SK-N-SH (cell line): ENCODE measurements at regions not wholly inside any gene's neighbourhood (a gene's known extent, or its start where the extent isn't known, plus 50 kb on each side); places are given as distances from the start of the nearest gene placed in this dataset.

Experiments used
- CTCF ChIA-PET: fragments of 300-600, 350-600 bp; formaldehyde crosslinking; extraction: SDS; loops from one replicate; lab custom pipeline; 2021; lab: Yijun Ruan, JAX
- POLR2A ChIA-PET: fragments of 350-600 bp; sonication (Branson Sonifier 250); formaldehyde crosslinking; extraction: SDS; loops from one replicate; lab custom pipeline; 2020; ENCODE audit warnings: antibody characterized with exemption, inconsistent platforms; lab: Yijun Ruan, JAX
- DNase-seq: peaks from one replicate; pipeline ENCODE4 v3.0.0; 2012
- H2AFZ ChIP-seq: fragments of 200-600 bp; sonication (generic); 2 replicates; pipeline ENCODE4 v1.8.1; 2016; ENCODE audit warnings: antibody characterized with exemption, mild to moderate bottlenecking, low read depth
- H3F3A ChIP-seq: fragments of 200-600 bp; sonication (generic); replicated peaks from 2 replicates; pipeline ENCODE3; 2016; ENCODE audit warnings: antibody characterized with exemption, mild to moderate bottlenecking; ENCODE audit not compliant: insufficient read depth
- H3K27ac ChIP-seq, 2 experiments: fragments of 200-500 bp in 1 of 2; fragments of 200-600 bp in 1 of 2; sonication (Bioruptor generic) in 1 of 2; sonication (generic), shearing (Covaris generic) in 1 of 2; 2 replicates each; pipeline versions ENCODE4 v1.5.1 to v1.6.1; 2014 to 2016; ENCODE audit warnings: low read depth in 2 of 2, inconsistent platforms in 1 of 2, low read length in 1 of 2, mild to moderate bottlenecking in 1 of 2, mixed read lengths in 1 of 2
- H3K27me3 ChIP-seq: fragments of 200-600 bp; sonication (generic), shearing (Covaris generic); 2 replicates; pipeline ENCODE4 v1.6.1; 2016; ENCODE audit warnings: mixed run types; ENCODE audit not compliant: insufficient read depth
- H3K36me3 ChIP-seq, 2 experiments: fragments of 200-500 bp in 1 of 2; fragments of 200-600 bp in 1 of 2; sonication (Bioruptor generic) in 1 of 2; sonication (generic) in 1 of 2; replicated peaks in 1 of 2; 2 replicates each; pipeline versions ENCODE3 to v1.5.1; 2014 to 2016; ENCODE audit warnings: low read length in 1 of 2, mild to moderate bottlenecking in 1 of 2; ENCODE audit not compliant: insufficient read depth in 2 of 2, control insufficient read depth in 1 of 2
- H3K4me1 ChIP-seq, 2 experiments: fragments of 200-500 bp in 1 of 2; fragments of 200-600 bp in 1 of 2; sonication (Bioruptor generic) in 1 of 2; sonication (generic), shearing (Covaris generic) in 1 of 2; 2 replicates each; pipeline versions ENCODE4 v1.5.1 to v1.6.1; 2014 to 2016; ENCODE audit warnings: low read depth in 1 of 2, low read length in 1 of 2, mixed run types in 1 of 2; ENCODE audit not compliant: insufficient read depth in 2 of 2, control insufficient read depth in 1 of 2
- H3K4me2 ChIP-seq: fragments of 200-600 bp; sonication (generic), shearing (Covaris generic); 2 replicates; pipeline ENCODE4 v1.6.1; 2017; ENCODE audit warnings: mixed run types
- H3K4me3 ChIP-seq, 2 experiments: fragments of 200-500 bp in 1 of 2; fragments of 200-600 bp in 1 of 2; sonication (Bioruptor generic) in 1 of 2; sonication (generic), shearing (Covaris generic) in 1 of 2; 2 replicates each; pipeline versions ENCODE4 v1.5.1 to v1.8.1; 2014 to 2016; ENCODE audit warnings: low read depth in 2 of 2, inconsistent platforms in 1 of 2, low read length in 1 of 2, mild to moderate bottlenecking in 1 of 2, mixed read lengths in 1 of 2, moderate library complexity in 1 of 2
- H3K79me2 ChIP-seq: fragments of 200-600 bp; sonication (generic); 2 replicates; pipeline ENCODE4 v1.8.1; 2017; ENCODE audit warnings: mild to moderate bottlenecking; ENCODE audit not compliant: insufficient read depth
- H3K9ac ChIP-seq: fragments of 200-600 bp; sonication (generic); 2 replicates; pipeline ENCODE4 v1.6.1; 2017; ENCODE audit warnings: mixed run types
- H3K9me2 ChIP-seq: fragments of 200-600 bp; sonication (generic); 2 replicates; pipeline ENCODE4 v1.6.1; 2017; ENCODE audit warnings: mixed run types
- H3K9me3 ChIP-seq: fragments of 200-600 bp; sonication (generic); 2 replicates; pipeline ENCODE4 v1.6.1; 2017; ENCODE audit warnings: mixed run types, mild to moderate bottlenecking, moderate library complexity
- H4K20me1 ChIP-seq: fragments of 200-600 bp; sonication (generic); 2 replicates; pipeline ENCODE4 v1.6.1; 2017; ENCODE audit warnings: mild to moderate bottlenecking, mixed run types; ENCODE audit not compliant: insufficient read depth
- CTCF ChIP-seq: fragments of 200-600 bp; sonication (generic); IDR thresholded peaks from 2 replicates; pipeline ENCODE4 v1.6.1; 2017; ENCODE audit warnings: antibody characterized with exemption, mild to moderate bottlenecking, moderate library complexity
- ELF1 ChIP-seq: IDR thresholded peaks from 2 replicates; pipeline ENCODE4 v1.4.0; 2012
- EP300 ChIP-seq, 2 experiments: IDR thresholded peaks; 2 replicates each; pipeline versions ENCODE4 v1.4.0 to v1.6.1; 2012; ENCODE audit warnings: borderline replicate concordance in 1 of 2, low read depth in 1 of 2, low read length in 1 of 2
- EZH2phosphoT487 ChIP-seq: fragments of 200-600 bp; sonication (generic); IDR thresholded peaks from 2 replicates; pipeline ENCODE4 v1.6.1; 2017; ENCODE audit warnings: low read depth, mixed run types, mild to moderate bottlenecking, antibody characterized with exemption, moderate library complexity, borderline replicate concordance
- FOXJ3 ChIP-seq: sonication (generic); formaldehyde crosslinking; IDR thresholded peaks from 2 replicates; pipeline ENCODE4 v1.5.1; 2020; ENCODE audit warnings: mild to moderate bottlenecking, missing genetic modification reagents
- JUND ChIP-seq: IDR thresholded peaks from 2 replicates; pipeline ENCODE4 v1.4.0; 2012
- MAX ChIP-seq: IDR thresholded peaks from 2 replicates; pipeline ENCODE4 v1.4.0; 2012; ENCODE audit warnings: low read depth
- NFIC ChIP-seq: IDR thresholded peaks from 2 replicates; pipeline ENCODE4 v1.4.0; 2012; ENCODE audit warnings: borderline replicate concordance
- POLR2AphosphoS5 ChIP-seq: IDR thresholded peaks from 2 replicates; pipeline ENCODE4 v1.6.1; 2012; ENCODE audit warnings: low read depth, low read length
- RAD21 ChIP-seq: IDR thresholded peaks from 2 replicates; pipeline ENCODE4 v1.6.1; 2012; ENCODE audit warnings: mild to moderate bottlenecking, low read length
- RCOR1 ChIP-seq: fragments of 150-350 bp; IDR thresholded peaks from 2 replicates; pipeline ENCODE4 v1.6.1; 2017; ENCODE audit warnings: antibody characterized with exemption, low read length
- RFX5 ChIP-seq: IDR thresholded peaks from 2 replicates; pipeline ENCODE4 v1.6.1; 2012; ENCODE audit warnings: mild to moderate bottlenecking, improper control_type of control experiment, low read length
- SIN3A ChIP-seq: IDR thresholded peaks from 2 replicates; pipeline ENCODE4 v1.6.1; 2012; ENCODE audit warnings: low read depth, mild to moderate bottlenecking, low read length, moderate library complexity, borderline replicate concordance
- SMC3 ChIP-seq: IDR thresholded peaks from 2 replicates; pipeline ENCODE4 v1.6.1; 2012; ENCODE audit warnings: low read depth, low read length, improper control_type of control experiment
- TCF12 ChIP-seq: IDR thresholded peaks from 2 replicates; pipeline ENCODE4 v1.4.0; 2012
- ZBTB33 ChIP-seq: IDR thresholded peaks from 2 replicates; pipeline ENCODE4 v1.4.0; 2012; ENCODE audit warnings: low read depth, borderline replicate concordance
- whole genome bisulfite sequencing: methylation state at CpG from one replicate; pipeline ENCODE4 v1.1.6; 2017; ENCODE audit warnings: low lambda C conversion rate; 5-methylcytosine and 5-hydroxymethylcytosine counted together
- TF ChIP-seq, protein P1 (sequence below): IDR thresholded peaks from 2 replicates; pipeline ENCODE4; 2012
- TF ChIP-seq, protein P2 (sequence below): IDR thresholded peaks from 2 replicates; pipeline ENCODE4 v1.6.1; 2012; ENCODE audit warnings: mild to moderate bottlenecking, low read depth, low read length, moderate library complexity

DNA sequence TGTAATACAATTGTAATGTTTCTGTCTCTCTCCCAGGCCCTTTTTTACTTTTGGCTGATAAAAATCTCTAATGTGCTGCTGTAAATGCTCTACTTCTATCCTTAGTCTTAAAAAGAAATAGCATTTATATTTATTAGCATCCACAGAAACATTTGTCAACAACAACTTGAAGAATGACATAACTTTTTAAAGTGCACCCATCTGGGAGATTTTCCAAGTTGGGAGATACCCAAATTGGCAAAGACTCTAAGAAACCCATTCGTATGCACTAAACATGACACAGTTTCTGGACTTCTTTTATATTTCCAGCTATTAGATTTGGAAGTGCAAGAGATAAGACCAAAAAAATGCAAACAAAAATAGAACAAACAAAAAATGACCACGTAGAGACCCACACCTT, 2287.4 kb upstream of the WWC1 start (continued):
- no peak for TF ChIP-seq NFIC
- TF ChIP-seq, protein P1, sequence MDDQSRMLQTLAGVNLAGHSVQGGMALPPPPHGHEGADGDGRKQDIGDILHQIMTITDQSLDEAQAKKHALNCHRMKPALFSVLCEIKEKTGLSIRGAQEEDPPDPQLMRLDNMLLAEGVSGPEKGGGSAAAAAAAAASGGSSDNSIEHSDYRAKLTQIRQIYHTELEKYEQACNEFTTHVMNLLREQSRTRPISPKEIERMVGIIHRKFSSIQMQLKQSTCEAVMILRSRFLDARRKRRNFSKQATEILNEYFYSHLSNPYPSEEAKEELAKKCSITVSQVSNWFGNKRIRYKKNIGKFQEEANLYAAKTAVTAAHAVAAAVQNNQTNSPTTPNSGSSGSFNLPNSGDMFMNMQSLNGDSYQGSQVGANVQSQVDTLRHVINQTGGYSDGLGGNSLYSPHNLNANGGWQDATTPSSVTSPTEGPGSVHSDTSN: no peak
- TF ChIP-seq, protein P2, sequence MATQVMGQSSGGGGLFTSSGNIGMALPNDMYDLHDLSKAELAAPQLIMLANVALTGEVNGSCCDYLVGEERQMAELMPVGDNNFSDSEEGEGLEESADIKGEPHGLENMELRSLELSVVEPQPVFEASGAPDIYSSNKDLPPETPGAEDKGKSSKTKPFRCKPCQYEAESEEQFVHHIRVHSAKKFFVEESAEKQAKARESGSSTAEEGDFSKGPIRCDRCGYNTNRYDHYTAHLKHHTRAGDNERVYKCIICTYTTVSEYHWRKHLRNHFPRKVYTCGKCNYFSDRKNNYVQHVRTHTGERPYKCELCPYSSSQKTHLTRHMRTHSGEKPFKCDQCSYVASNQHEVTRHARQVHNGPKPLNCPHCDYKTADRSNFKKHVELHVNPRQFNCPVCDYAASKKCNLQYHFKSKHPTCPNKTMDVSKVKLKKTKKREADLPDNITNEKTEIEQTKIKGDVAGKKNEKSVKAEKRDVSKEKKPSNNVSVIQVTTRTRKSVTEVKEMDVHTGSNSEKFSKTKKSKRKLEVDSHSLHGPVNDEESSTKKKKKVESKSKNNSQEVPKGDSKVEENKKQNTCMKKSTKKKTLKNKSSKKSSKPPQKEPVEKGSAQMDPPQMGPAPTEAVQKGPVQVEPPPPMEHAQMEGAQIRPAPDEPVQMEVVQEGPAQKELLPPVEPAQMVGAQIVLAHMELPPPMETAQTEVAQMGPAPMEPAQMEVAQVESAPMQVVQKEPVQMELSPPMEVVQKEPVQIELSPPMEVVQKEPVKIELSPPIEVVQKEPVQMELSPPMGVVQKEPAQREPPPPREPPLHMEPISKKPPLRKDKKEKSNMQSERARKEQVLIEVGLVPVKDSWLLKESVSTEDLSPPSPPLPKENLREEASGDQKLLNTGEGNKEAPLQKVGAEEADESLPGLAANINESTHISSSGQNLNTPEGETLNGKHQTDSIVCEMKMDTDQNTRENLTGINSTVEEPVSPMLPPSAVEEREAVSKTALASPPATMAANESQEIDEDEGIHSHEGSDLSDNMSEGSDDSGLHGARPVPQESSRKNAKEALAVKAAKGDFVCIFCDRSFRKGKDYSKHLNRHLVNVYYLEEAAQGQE: no peak
- TF ChIP-seq FOXJ3: no peak
- no peak for TF ChIP-seq EP300 (IDR thresholded peaks at IDR 0.05; ENCODE audit: borderline replicate concordance in 1 of 2, low read depth in 1 of 2, low read length in 1 of 2)
- TF ChIP-seq RFX5: no peak

- 48% methylated on average over 4 of the region's 4 CpGs for WGBS
- Histone ChIP-seq H3K27me3 (no peaks in the 10 kb centered on the region), H3K9me3 (no peaks in the 10 kb centered on the region), H3K4me3 (no peak overlapping the region), H3K9me2 (no peaks in the 10 kb centered on the region), H4K20me1 (no peaks in the 10 kb centered on the region), H3K4me2 (no peak overlapping the region), H3K79me2 (no peaks in the 10 kb centered on the region), H3F3A (no peaks in the 10 kb centered on the region), H2AFZ (no peak overlapping the region), H3K4me1 (no peaks in the 10 kb centered on the region)
- POLR2A ChIA-PET: no interaction called here
- no peak for DNase-seq
- no peak for TF ChIP-seq MAX
- TF ChIP-seq JUND: no peak
- TF ChIP-seq EP300 (IDR thresholded peaks at IDR 0.05; ENCODE audit: borderline replicate concordance in 1 of 2, low read depth in 1 of 2, low read length in 1 of 2): no peak
- TF ChIP-seq SMC3: no peak
- no peak for TF ChIP-seq ZBTB33
- no peak for TF ChIP-seq RFX5
- TF ChIP-seq POLR2AphosphoS5: no peak
- no peak for TF ChIP-seq TCF12
- TF ChIP-seq CTCF: no peak
- TF ChIP-seq ELF1: no peak
- TF ChIP-seq, protein P1: no peak
- no peak for TF ChIP-seq EZH2phosphoT487
- TF ChIP-seq RAD21: no peak
- TF ChIP-seq SIN3A: no peak
- TF ChIP-seq RCOR1: no peak
- TF ChIP-seq, all 33 proteins: peak for 0
- Histone ChIP-seq H3K27ac (no peak overlapping the region), H3K36me3 (no peaks in the 10 kb centered on the region), H3K9ac (no peak overlapping the region)
- CTCF ChIA-PET: no interaction called here
Measured at GRCh38 chr5:166013415-166013814, 2278.0 kb upstream of the WWC1 start.
